B cell (primary cell): ENCODE measurements at regions not wholly inside any gene's neighbourhood (a gene's known extent, or its start where the extent isn't known, plus 50 kb on each side); places are given as distances from the start of the nearest gene placed in this dataset.

Experiments used
- EZH2 ChIP-seq: IDR thresholded peaks from 2 replicates; pipeline ENCODE4 v1.6.1; 2012; ENCODE audit warnings: borderline replicate concordance, low read depth, mild to moderate bottlenecking, moderate library complexity, low read length; ENCODE audit not compliant: insufficient read depth, poor library complexity, severe bottlenecking
- TF ChIP-seq, protein P1 (sequence below): fragments of 200-600 bp; IDR thresholded peaks from one replicate; pipeline ENCODE4 v1.8.0; 2022; ENCODE audit warnings: antibody characterized with exemption, mild to moderate bottlenecking

DNA sequence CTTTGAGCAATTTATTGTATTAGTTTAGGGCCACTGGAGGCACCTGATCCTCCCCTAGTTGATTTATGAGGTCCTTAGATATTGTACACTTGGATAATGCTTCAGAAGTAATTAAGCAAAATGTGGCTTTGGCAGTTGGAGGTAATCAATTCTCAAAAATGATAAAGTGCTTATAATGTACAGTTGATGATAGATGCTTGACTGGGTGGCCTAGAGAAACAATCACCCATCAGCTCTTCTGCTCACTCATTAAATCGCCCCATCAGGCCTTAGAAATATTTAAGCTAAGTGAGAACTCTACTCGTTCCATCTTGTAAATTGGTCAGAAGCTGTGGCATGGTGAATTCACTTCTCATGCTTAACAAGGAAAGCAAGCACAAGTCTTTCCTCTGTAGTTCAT, 349.9 kb downstream of the SAMD5 start:
- TF ChIP-seq, protein P1, sequence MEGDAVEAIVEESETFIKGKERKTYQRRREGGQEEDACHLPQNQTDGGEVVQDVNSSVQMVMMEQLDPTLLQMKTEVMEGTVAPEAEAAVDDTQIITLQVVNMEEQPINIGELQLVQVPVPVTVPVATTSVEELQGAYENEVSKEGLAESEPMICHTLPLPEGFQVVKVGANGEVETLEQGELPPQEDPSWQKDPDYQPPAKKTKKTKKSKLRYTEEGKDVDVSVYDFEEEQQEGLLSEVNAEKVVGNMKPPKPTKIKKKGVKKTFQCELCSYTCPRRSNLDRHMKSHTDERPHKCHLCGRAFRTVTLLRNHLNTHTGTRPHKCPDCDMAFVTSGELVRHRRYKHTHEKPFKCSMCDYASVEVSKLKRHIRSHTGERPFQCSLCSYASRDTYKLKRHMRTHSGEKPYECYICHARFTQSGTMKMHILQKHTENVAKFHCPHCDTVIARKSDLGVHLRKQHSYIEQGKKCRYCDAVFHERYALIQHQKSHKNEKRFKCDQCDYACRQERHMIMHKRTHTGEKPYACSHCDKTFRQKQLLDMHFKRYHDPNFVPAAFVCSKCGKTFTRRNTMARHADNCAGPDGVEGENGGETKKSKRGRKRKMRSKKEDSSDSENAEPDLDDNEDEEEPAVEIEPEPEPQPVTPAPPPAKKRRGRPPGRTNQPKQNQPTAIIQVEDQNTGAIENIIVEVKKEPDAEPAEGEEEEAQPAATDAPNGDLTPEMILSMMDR = no peak
- no peak for TF ChIP-seq EZH2
